OCI-LY1 (cell line): ENCODE measurements at regions not wholly inside any gene's neighbourhood (a gene's known extent, or its start where the extent isn't known, plus 50 kb on each side); places are given as distances from the start of the nearest gene placed in this dataset.
"Not testable (repeated sequence)": the region's sequence is repeated elsewhere in the genome, so short reads cannot be mapped to it uniquely, and the experiment has no call there.

Source experiments
- H2AFZ ChIP-seq: fragments of 200-600 bp; sonication (generic), shearing (Covaris generic); 2 replicates; pipeline ENCODE4 v1.6.0; 2014; ENCODE audit warnings: antibody characterized with exemption, mild to moderate bottlenecking, low read length
- H3F3A ChIP-seq: fragments of 200-600 bp; sonication (generic), shearing (Covaris generic); 2 replicates; pipeline ENCODE4 v1.6.0; 2014; ENCODE audit warnings: mild to moderate bottlenecking, antibody characterized with exemption, low read length, moderate library complexity; ENCODE audit not compliant: insufficient read depth
- H3K27ac ChIP-seq: fragments of 200-600 bp; sonication (generic); 2 replicates; pipeline ENCODE4 v1.5.1; 2014; ENCODE audit warnings: low read length, mixed run types, mild to moderate bottlenecking, low read depth; ENCODE audit not compliant: poor library complexity, severe bottlenecking
- H3K27me3 ChIP-seq: fragments of 200-600 bp; sonication (generic); 2 replicates; pipeline ENCODE4 v1.6.0; 2014; ENCODE audit warnings: antibody characterized with exemption, mild to moderate bottlenecking, low read length, moderate library complexity; ENCODE audit not compliant: insufficient read depth
- H3K36me3 ChIP-seq: fragments of 200-600 bp; sonication (generic); 2 replicates; pipeline ENCODE4 v1.6.1; 2014; ENCODE audit warnings: mild to moderate bottlenecking, antibody characterized with exemption, low read length, moderate library complexity, mixed read lengths; ENCODE audit not compliant: insufficient read depth
- H3K4me1 ChIP-seq: fragments of 200-600 bp; sonication (generic); 2 replicates; pipeline ENCODE4 v1.5.1; 2014; ENCODE audit warnings: mild to moderate bottlenecking, low read length, moderate library complexity; ENCODE audit not compliant: insufficient read depth, severe bottlenecking
- H3K4me2 ChIP-seq: fragments of 200-600 bp; sonication (generic), shearing (Covaris generic); 2 replicates; pipeline ENCODE4 v1.6.1; 2014; ENCODE audit warnings: low read length
- H3K4me3 ChIP-seq: fragments of 200-600 bp; sonication (generic); 2 replicates; pipeline ENCODE4 v1.5.1; 2014; ENCODE audit warnings: low read length, low read depth, mild to moderate bottlenecking, mixed read lengths; ENCODE audit not compliant: poor library complexity, severe bottlenecking
- H3K79me2 ChIP-seq: fragments of 200-600 bp; shearing (Covaris generic); 2 replicates; pipeline ENCODE4 v1.6.1; 2016; ENCODE audit warnings: mixed run types, low read length, mixed read lengths; ENCODE audit not compliant: insufficient read depth
- H3K9ac ChIP-seq: fragments of 200-600 bp; sonication (generic), shearing (Covaris generic); 2 replicates; pipeline ENCODE4 v1.6.1; 2014; ENCODE audit warnings: mild to moderate bottlenecking, low read length, mixed read lengths
- H3K9me2 ChIP-seq: fragments of 200-600 bp; sonication (generic), shearing (Covaris generic); 2 replicates; pipeline ENCODE4 v1.6.1; 2014; ENCODE audit warnings: low read depth, mild to moderate bottlenecking, low read length, mixed read lengths
- H3K9me3 ChIP-seq: fragments of 200-600 bp; shearing (Covaris generic); 2 replicates; pipeline ENCODE4 v1.6.1; 2014; ENCODE audit warnings: low read length, mixed read lengths
- H4K20me1 ChIP-seq: fragments of 200-600 bp; sonication (generic), shearing (Covaris generic); 2 replicates; pipeline ENCODE4 v1.6.0; 2016; ENCODE audit warnings: mild to moderate bottlenecking, low read length; ENCODE audit not compliant: insufficient read depth
- EZH2 ChIP-seq: fragments of 200-600 bp; sonication (generic), shearing (Covaris generic); IDR thresholded peaks from 2 replicates; pipeline ENCODE4 v1.8.0; 2017; ENCODE audit warnings: borderline replicate concordance, mixed run types, mild to moderate bottlenecking, antibody characterized with exemption, low read length, moderate library complexity, mixed read lengths
- TF ChIP-seq, protein P1 (sequence below): fragments of 200-600 bp; sonication (generic), shearing (Covaris generic); IDR thresholded peaks from 2 replicates; pipeline ENCODE4 v1.5.1; 2017; ENCODE audit warnings: mild to moderate bottlenecking, antibody characterized with exemption, low read length, moderate library complexity, mixed read lengths

DNA sequence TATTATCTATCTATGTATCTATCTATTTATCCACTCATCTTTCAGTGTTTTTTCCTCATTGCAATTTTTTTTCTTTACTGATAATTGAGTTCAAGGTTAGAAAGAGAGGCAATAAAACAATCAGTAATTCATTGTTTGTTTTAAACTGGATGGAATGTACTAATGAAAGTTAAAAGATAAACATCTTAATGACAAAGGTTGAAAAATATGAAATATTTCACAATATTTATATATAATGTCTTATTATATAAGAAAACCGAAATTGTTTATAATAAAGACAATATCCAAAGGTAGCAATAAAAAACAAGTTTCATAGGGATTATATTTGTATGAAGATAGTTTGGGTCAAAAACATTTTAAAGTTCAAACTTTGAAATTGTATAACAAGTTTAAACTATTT, 1015.5 kb upstream of the MIR17HG start:
- H3K4me2 ChIP-seq = no peak overlapping the region
- H4K20me1 ChIP-seq = 0 out of 2 replicates have a peak, but pooled peaks cover 2% of the 10 kb centered on the region
- H3K4me1 ChIP-seq = no peaks in the 10 kb centered on the region
- H2AFZ ChIP-seq = no peak overlapping the region
- no peaks in the 10 kb centered on the region for H3K9me2 ChIP-seq
- no peaks in the 10 kb centered on the region for H3K9me3 ChIP-seq
- TF ChIP-seq, protein P1, sequence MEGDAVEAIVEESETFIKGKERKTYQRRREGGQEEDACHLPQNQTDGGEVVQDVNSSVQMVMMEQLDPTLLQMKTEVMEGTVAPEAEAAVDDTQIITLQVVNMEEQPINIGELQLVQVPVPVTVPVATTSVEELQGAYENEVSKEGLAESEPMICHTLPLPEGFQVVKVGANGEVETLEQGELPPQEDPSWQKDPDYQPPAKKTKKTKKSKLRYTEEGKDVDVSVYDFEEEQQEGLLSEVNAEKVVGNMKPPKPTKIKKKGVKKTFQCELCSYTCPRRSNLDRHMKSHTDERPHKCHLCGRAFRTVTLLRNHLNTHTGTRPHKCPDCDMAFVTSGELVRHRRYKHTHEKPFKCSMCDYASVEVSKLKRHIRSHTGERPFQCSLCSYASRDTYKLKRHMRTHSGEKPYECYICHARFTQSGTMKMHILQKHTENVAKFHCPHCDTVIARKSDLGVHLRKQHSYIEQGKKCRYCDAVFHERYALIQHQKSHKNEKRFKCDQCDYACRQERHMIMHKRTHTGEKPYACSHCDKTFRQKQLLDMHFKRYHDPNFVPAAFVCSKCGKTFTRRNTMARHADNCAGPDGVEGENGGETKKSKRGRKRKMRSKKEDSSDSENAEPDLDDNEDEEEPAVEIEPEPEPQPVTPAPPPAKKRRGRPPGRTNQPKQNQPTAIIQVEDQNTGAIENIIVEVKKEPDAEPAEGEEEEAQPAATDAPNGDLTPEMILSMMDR = no peak
- TF ChIP-seq EZH2 = no peak
- no peaks in the 10 kb centered on the region for H3K27me3 ChIP-seq
- H3K4me3 ChIP-seq = no peak overlapping the region
- H3K36me3 ChIP-seq = no peaks in the 10 kb centered on the region
- H3K27ac ChIP-seq = no peak overlapping the region
- no peaks in the 10 kb centered on the region for H3K79me2 ChIP-seq
- H3F3A ChIP-seq = no peaks in the 10 kb centered on the region
- no peak overlapping the region for H3K9ac ChIP-seq

DNA sequence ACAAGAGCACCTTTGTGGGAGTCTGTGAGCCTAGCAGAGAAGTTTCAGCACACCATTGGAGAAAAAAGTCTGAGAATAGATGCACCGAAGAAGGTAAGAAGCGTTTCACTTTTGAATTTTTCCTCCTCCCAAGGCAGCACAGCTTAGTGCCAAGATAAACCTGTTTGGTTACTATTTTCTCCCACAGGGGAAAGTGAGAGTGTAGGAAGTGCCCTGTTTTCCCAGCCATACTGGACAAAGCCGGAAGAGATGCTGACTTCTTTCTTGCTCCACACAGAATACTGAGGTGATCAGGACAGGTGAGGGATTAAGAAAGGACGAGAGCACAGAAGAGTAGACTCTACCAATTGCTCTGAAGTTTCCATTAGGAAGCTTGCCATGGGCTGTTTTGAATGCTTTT, 1011.0 kb upstream of the MIR17HG start:
- Histone ChIP-seq H3K4me3 (no peak overlapping the region), H3K9me3 (no peaks in the 10 kb centered on the region), H3K27me3 (no peaks in the 10 kb centered on the region), H2AFZ (no peak overlapping the region), H3K27ac (no peak overlapping the region), H3K79me2 (no peaks in the 10 kb centered on the region), H3K4me2 (no peak overlapping the region), H3K4me1 (no peaks in the 10 kb centered on the region), H3F3A (no peaks in the 10 kb centered on the region), H3K9me2 (no peaks in the 10 kb centered on the region), H3K9ac (no peak overlapping the region), H4K20me1 (0 out of 2 replicates have a peak, but pooled peaks cover under 1% of the 10 kb centered on the region), H3K36me3 (no peaks in the 10 kb centered on the region)
- TF ChIP-seq EZH2 = no peak
- TF ChIP-seq, protein P1 = no peak

DNA sequence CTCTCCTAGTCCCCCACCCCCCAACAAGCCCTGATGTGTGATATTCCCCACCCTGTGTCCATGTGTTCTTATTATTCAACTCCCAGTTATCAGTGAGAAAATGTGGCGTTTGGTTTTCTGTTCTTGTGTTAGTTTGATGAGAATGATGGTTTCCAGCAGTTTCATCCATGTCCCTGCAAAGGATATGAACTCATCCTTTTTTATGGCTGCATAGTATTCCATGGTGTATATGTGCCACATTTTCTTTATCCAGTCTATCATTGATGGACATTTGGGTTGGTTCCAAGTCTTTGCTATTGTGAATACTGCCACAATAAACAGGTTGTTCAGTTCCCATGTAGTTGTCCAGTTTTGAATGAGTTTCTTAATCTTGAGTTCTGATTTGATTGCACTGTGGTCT, 1006.1 kb upstream of the MIR17HG start:
- not testable (repeated sequence) for H3K27ac ChIP-seq, H3K36me3 ChIP-seq, H3K4me1 ChIP-seq, H3K4me2 ChIP-seq, H3K9me2 ChIP-seq, H3K9me3 ChIP-seq, H3K9ac ChIP-seq, H3K27me3 ChIP-seq, H3K4me3 ChIP-seq, H3F3A ChIP-seq, H2AFZ ChIP-seq, H3K79me2 ChIP-seq, H4K20me1 ChIP-seq

DNA sequence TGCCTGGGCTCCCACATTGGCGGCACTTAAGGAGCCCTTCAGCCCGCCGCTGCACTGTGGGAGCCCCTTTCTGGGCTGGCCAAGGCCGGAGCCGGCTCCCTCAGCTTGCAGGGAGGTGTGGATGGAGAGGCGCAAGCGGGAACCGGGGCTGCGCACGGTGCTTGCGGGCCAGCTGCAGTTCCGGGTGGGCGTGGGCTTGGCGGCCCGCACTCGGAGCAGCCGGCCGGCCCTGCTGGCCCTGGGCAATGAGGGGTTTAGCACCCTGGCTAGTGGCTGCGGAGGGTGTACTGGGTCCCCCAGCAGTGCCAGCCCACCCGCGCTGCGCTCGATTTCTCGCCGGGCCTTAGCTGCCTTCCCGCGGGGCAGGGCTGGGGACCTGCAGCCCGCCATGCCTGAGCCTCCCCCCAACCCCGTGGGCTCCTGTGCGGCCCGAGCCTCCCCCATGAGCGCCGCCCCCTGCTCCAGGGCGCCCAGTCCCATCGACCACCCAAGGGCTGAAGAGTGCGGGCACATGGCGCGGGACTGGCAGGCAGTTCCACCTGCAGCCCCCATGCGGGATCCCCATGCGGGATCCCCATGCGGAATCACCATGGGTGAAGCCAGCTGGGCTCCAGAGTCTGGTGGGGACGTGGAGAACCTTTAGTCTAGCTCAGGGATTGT, 998.9 kb upstream of the MIR17HG start:
- H3K27me3 ChIP-seq, H3K27ac ChIP-seq, H3K4me2 ChIP-seq, H3K9ac ChIP-seq, H3K36me3 ChIP-seq, H2AFZ ChIP-seq, H3K9me3 ChIP-seq, H4K20me1 ChIP-seq, H3K9me2 ChIP-seq, H3F3A ChIP-seq, H3K4me1 ChIP-seq, H3K79me2 ChIP-seq, H3K4me3 ChIP-seq: not testable (repeated sequence)
